ENCODE measurements at regions not wholly inside any gene's neighbourhood (a gene's known extent, or its start where the extent isn't known, plus 50 kb on each side); places are given as distances from the start of the nearest gene placed in this dataset.

DNA sequence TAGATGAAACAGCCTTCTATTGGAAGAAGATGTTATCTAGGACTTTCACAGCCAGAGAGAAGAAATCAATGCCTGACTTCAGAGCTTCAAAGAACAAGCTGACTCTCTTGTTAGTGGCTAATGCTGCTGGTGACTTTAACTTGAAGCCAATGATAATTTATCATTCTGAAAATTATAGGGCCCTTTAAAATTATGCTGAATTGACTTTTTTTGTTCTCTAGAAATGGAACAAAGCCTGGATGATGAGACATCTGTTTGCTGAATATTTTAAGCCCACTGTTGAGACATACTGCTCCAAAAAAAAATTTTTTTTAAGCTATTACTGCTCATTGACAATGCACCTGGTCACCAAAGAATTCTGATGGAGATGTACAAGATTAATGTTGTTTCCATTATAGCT, 189.2 kb downstream of the MBL2 start:
- TF ChIP-seq, protein P1, sequence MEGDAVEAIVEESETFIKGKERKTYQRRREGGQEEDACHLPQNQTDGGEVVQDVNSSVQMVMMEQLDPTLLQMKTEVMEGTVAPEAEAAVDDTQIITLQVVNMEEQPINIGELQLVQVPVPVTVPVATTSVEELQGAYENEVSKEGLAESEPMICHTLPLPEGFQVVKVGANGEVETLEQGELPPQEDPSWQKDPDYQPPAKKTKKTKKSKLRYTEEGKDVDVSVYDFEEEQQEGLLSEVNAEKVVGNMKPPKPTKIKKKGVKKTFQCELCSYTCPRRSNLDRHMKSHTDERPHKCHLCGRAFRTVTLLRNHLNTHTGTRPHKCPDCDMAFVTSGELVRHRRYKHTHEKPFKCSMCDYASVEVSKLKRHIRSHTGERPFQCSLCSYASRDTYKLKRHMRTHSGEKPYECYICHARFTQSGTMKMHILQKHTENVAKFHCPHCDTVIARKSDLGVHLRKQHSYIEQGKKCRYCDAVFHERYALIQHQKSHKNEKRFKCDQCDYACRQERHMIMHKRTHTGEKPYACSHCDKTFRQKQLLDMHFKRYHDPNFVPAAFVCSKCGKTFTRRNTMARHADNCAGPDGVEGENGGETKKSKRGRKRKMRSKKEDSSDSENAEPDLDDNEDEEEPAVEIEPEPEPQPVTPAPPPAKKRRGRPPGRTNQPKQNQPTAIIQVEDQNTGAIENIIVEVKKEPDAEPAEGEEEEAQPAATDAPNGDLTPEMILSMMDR (IDR thresholded peaks at IDR 0.05; ENCODE audit: insufficient read depth, low read depth, low read length) = no peak
- no peak for TF ChIP-seq EZH2 (IDR thresholded peaks at IDR 0.05; ENCODE audit: insufficient read depth, low read length)

Data from astrocyte (in vitro differentiated cells and primary cell).